GM06990 (cell line): ENCODE measurements at regions not wholly inside any gene's neighbourhood (a gene's known extent, or its start where the extent isn't known, plus 50 kb on each side); places are given as distances from the start of the nearest gene placed in this dataset.

Experiments used
- DNase-seq: peaks from one replicate; pipeline ENCODE4 v3.0.0-alpha.2; 2011; ENCODE audit not compliant: insufficient read length; ENCODE audit errors: extremely low read depth
- H3K27me3 ChIP-seq: replicated peaks from 2 replicates; pipeline ENCODE4 v1.6.0; 2011; ENCODE audit warnings: low read length; ENCODE audit not compliant: control insufficient read depth, insufficient read depth
- H3K36me3 ChIP-seq: 2 replicates; pipeline ENCODE4 v1.5.1; 2011; ENCODE audit warnings: low read length; ENCODE audit not compliant: control insufficient read depth, insufficient read depth
- H3K4me3 ChIP-seq: replicated peaks from 2 replicates; pipeline ENCODE4 v1.5.1; 2011; ENCODE audit warnings: low read depth, mild to moderate bottlenecking, control low read depth, low read length
- TF ChIP-seq, protein P1 (sequence below): IDR thresholded peaks from 2 replicates; pipeline ENCODE4 v1.5.1; 2011; ENCODE audit warnings: low read length, control low read depth, mild to moderate bottlenecking, inconsistent platforms; ENCODE audit not compliant: insufficient read depth, poor library complexity, severe bottlenecking

DNA sequence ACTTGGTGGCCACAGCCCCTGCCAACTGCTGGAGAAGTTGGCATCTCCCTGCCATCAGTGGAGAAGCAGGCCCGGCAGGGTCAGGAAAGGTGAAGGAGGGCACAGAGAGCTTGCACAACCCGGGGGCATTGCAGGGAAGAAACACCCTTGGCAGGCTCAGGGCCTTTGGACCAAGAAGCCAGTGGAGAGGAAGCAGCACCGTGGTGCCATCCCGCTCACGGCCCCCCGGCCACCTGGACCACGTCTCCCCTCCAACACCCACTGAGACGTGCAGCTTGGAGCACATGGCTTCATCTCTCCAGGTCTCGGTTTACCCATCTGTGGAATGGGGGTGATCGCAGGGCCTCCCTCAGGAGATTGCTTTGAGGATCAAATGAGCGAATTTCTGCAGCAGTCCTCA, 158.1 kb downstream of the RBFOX3 start:
- no peaks in the 10 kb centered on the region for H3K36me3 ChIP-seq
- TF ChIP-seq, protein P1, sequence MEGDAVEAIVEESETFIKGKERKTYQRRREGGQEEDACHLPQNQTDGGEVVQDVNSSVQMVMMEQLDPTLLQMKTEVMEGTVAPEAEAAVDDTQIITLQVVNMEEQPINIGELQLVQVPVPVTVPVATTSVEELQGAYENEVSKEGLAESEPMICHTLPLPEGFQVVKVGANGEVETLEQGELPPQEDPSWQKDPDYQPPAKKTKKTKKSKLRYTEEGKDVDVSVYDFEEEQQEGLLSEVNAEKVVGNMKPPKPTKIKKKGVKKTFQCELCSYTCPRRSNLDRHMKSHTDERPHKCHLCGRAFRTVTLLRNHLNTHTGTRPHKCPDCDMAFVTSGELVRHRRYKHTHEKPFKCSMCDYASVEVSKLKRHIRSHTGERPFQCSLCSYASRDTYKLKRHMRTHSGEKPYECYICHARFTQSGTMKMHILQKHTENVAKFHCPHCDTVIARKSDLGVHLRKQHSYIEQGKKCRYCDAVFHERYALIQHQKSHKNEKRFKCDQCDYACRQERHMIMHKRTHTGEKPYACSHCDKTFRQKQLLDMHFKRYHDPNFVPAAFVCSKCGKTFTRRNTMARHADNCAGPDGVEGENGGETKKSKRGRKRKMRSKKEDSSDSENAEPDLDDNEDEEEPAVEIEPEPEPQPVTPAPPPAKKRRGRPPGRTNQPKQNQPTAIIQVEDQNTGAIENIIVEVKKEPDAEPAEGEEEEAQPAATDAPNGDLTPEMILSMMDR = no peak
- H3K27me3 ChIP-seq = peaks cover 2% of the 10 kb centered on the region; the same call in 1 of the 2 replicates
- DNase-seq = no peak
- H3K4me3 ChIP-seq = no peak overlapping the region

DNA sequence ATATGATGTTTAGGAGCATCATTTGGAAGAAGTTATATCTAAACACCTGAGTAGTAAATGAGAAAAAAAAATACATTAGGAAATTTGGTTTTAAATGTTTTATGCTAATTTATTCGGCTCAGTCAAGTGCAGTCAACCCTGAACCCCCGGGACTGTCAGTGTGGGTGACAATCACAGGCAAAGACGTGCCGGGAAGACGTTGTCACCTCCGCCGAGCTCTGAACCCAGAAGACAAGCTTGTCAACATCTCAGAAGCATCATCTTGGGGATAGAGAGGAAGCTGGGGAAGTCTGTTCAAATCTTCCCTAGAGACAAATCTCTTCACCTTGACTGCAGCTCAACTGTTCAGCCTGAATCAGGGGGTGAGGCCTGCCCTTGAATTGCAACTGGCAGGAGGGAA, 159.7 kb downstream of the RBFOX3 start:
- TF ChIP-seq, protein P1 = no peak
- H3K4me3 ChIP-seq = no peak overlapping the region
- DNase-seq = no peak
- H3K36me3 ChIP-seq = no peaks in the 10 kb centered on the region
- peaks cover 2% of the 10 kb centered on the region; the same call in 1 of the 2 replicates for H3K27me3 ChIP-seq

DNA sequence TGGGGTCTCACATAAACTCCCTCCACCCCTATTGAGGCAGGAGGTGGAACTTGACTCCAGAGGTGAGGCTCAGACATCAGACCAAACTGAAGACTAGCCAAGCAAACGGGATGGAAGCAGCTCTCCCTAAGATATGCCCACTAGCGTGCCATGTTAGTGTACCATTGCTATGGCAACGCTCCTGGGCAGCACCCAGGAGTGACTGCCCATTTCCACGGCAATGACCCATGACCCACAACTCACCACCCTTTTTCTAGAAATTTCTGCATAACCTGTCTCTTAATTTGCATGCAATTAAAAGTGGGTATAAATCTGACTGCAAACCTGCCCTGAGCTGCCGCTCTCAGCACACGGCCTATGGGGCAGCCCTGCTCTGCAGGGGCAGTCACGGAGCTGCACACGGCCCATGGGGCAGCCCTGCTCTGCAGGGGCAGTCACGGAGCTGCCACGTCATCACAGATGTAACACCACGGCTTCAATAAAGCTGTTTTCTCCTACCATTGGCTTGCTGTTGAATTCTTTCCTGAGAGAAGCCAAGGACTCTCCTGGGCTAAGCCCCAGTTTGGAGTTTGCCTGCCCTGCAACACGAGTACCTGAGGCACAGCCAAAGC, 164.3 kb downstream of the RBFOX3 start:
- Histone ChIP-seq H3K27me3 (peaks cover 2% of the 10 kb centered on the region), H3K4me3 (no peak overlapping the region), H3K36me3 (no peaks in the 10 kb centered on the region)
- no peak for DNase-seq
- TF ChIP-seq, protein P1 = no peak

DNA sequence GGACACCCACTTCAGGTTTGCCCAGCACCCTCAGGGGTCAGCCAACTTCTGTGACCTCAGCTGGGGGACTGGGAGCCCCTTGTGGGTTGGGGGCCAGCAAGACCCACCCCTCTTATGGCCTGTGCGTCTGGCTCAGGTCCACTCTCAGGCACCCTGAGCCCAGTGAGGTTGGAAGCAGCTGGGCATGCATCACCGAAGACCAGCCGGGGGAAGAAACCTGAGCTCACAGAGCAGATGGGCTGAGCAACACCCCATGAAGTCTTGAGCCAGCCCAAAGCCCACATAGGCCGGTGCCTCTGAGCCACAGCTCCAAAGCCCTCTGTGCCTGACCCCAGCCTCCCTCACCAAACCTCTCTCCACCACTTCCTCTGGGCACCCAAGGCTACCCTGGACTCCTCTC, 166.7 kb downstream of the RBFOX3 start:
- no peak overlapping the region for H3K4me3 ChIP-seq
- H3K36me3 ChIP-seq = no peaks in the 10 kb centered on the region
- TF ChIP-seq, protein P1 = no peak
- no peaks in the 10 kb centered on the region; the same call in none of the 2 replicates for H3K27me3 ChIP-seq
- no peak for DNase-seq

- Histone ChIP-seq H3K27me3 (no peaks in the 10 kb centered on the region; the same call in 1 of the 2 replicates), H3K4me3 (no peak overlapping the region), H3K36me3 (no peaks in the 10 kb centered on the region)
- DNase-seq = no peak
- TF ChIP-seq, protein P1 = no peak
Observed at GRCh38 chr17:79443026-79443425, 167.8 kb downstream of the RBFOX3 start.
